Keratinocyte (primary cell): ENCODE measurements at regions not wholly inside any gene's neighbourhood (a gene's known extent, or its start where the extent isn't known, plus 50 kb on each side); places are given as distances from the start of the nearest gene placed in this dataset.

Source experiments
- CTCF ChIP-seq, 3 experiments: IDR thresholded peaks in 1 of 3; conservative IDR thresholded peaks in 1 of 3; optimal IDR thresholded peaks in 1 of 3; 2 replicates in 2 of 3; 3 replicates in 1 of 3; pipeline versions ENCODE3 to v1.5.1; 2011; ENCODE audit warnings: low read length in 3 of 3, mild to moderate bottlenecking in 3 of 3, moderate library complexity in 2 of 3, control low read depth in 1 of 3, inconsistent platforms in 1 of 3; ENCODE audit not compliant: insufficient read depth in 2 of 3; ENCODE audit errors: extremely low read depth in 1 of 3
- EZH2 ChIP-seq: IDR thresholded peaks from one replicate; pipeline ENCODE4 v1.6.1; 2012; ENCODE audit warnings: inconsistent platforms, mild to moderate bottlenecking, low read length, moderate library complexity

GRCh38 chr6:1496836-1497760 lies 107.7 kb downstream of the FOXF2 start:
- TF ChIP-seq CTCF (optimal IDR thresholded peaks at IDR 0.05 in 1 of 3, IDR thresholded peaks at IDR 0.05 in 1 of 3, conservative IDR thresholded peaks at IDR 0.05 in 1 of 3; ENCODE audit: extremely low read depth in 1 of 3, insufficient read depth in 2 of 3, low read length in 3 of 3) (no peak), EZH2 (no peak)
